GM13976 (cell line): ENCODE measurements at regions not wholly inside any gene's neighbourhood (a gene's known extent, or its start where the extent isn't known, plus 50 kb on each side); places are given as distances from the start of the nearest gene placed in this dataset.

Experiments used
- DNase-seq: peaks from one replicate; pipeline ENCODE4 v3.0.0; 2012; ENCODE audit warnings: low spot score
- CTCF ChIP-seq: IDR thresholded peaks from 2 replicates; pipeline ENCODE4 v1.5.1; 2012; ENCODE audit warnings: borderline replicate concordance, mild to moderate bottlenecking; ENCODE audit not compliant: insufficient read depth; ENCODE audit errors: extremely low read depth, missing control alignments, control extremely low read depth
- in situ Hi-C: fragments of 300-500 bp; cut with MboI; formaldehyde crosslinking; loops from one replicate; pipeline ENCODE4 v1.12.0; 2022; ENCODE audit warnings: low sequenced_read_pairs, mixed read lengths, inconsistent platforms; ENCODE audit not compliant: unreplicated experiment

DNA sequence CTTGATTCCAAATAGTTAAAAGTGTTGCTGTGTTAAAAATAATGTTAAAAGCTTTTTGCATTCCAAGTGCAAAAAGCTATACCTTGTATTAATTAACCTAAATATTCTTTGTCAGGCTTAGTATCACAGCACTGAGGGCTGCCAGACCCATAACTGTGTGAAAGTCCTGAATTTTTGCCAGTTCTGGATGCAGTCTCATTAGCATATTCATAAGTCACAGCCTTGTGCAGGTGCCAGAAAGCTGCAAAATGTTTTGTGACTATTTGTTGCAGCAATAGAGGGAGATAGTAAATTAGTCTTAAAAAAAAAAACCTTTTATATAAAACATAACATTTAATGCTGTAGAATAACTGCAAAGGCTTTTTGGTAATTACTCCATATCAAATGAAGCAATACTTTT lies 56.6 kb downstream of the SLITRK1 start:
- no peak for DNase-seq
- no peak for TF ChIP-seq CTCF
- in situ Hi-C loops = no loop called here

- no peak for DNase-seq
- TF ChIP-seq CTCF = no peak
These were observed 57.7 kb downstream of the SLITRK1 start for GRCh38 chr13:83824560-83824959.

DNA sequence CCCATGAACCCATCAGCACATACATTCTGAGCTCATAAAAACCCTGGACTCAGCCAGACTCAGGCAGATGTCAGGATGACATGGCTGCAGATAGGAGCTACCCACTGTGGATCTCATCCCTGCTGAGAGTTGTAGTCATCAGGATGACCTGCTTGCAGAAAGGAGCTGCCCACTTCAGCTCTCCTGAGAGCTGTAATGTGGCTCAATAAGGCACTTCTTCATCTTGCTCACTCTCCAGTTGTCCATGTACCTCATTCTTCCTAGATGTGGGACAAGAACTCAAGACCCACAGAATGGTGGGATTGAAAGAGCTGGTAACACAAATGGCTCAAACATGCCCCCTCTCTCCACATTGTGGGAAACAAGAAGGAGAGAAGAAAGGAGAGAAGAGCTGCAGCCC lies 58.2 kb downstream of the SLITRK1 start:
- DNase-seq = no peak
- in situ Hi-C loops = no loop called here

More at GRCh38 chr13:83824560-83824959, 57.7 kb downstream of the SLITRK1 start:
- in situ Hi-C loops = no loop called here

GRCh38 chr13:83819611-83820010 lies 62.7 kb downstream of the SLITRK1 start:
- no peak for DNase-seq

More for the DNA sequence above, 58.2 kb downstream of the SLITRK1 start:
- TF ChIP-seq CTCF = no peak

DNA sequence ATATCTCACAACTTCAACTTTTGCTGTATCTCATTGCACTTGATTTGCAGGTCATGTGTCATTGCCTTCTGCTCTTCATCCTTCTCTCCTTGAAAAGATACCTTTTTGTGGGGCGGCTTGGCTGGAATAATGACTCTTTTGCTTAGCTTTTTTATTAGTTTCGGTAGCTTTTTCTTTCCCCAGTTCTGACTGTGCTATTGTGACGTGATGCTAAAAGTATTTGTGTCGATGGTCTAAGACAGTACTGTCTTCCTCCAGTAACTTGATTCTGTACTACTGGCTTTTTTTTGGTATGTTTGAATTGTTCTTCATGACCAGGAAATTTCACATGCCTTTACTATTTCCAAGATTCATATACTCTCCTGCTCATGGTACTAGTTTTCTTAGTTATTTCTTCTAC lies 63.1 kb downstream of the SLITRK1 start:
- DNase-seq = no peak
- TF ChIP-seq CTCF = no peak
- in situ Hi-C loops = no loop called here

More at GRCh38 chr13:83819611-83820010, 62.7 kb downstream of the SLITRK1 start:
- in situ Hi-C loops = no loop called here
- TF ChIP-seq CTCF = no peak

- no peak for DNase-seq
- in situ Hi-C loops = no loop called here
- TF ChIP-seq CTCF = no peak
These were observed 66.2 kb downstream of the SLITRK1 start for GRCh38 chr13:83816081-83816480.

- DNase-seq = no peak
- in situ Hi-C loops = no loop called here
- no peak for TF ChIP-seq CTCF
These were observed 66.7 kb downstream of the SLITRK1 start for GRCh38 chr13:83815598-83815997.
